ENCODE measurements at regions not wholly inside any gene's neighbourhood (a gene's known extent, or its start where the extent isn't known, plus 50 kb on each side); places are given as distances from the start of the nearest gene placed in this dataset.

DNA sequence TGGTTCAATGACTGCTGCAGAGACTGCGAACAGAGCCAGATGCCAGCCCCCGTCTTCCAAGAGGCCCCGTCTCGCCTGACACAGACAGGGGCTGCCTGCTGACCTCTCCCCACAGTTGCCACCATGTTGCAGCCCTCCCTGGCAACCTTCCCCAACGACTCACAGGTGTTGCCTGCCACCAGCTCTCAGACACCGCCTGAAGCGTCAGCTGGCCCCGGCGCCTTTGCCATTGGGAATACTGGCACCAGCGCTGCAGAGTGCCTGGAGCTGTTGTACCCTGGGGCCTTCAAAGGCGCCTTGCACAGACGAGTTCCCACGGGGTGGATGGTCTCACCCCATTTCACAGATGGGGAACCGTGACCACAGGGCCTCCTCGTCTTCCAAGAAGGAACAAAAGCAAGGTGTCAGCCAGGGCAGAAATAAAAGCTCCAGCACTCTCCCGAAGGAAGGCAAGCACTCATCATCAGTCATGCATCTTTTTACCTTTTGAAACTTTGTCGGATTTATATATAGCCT lies 167.0 kb downstream of the ADSS2 start:
- DNase-seq (ENCODE audit: extremely low spot score) = no peak
- no peak for TF ChIP-seq FOXK2 (IDR thresholded peaks at IDR 0.05)
- no peak for TF ChIP-seq FOXM1 (IDR thresholded peaks at IDR 0.05; ENCODE audit: borderline replicate concordance)
- no peak for TF ChIP-seq ZNF384 (IDR thresholded peaks at IDR 0.05)
- TF ChIP-seq L3MBTL2 (conservative IDR thresholded peaks at IDR 0.05) = no peak
- TF ChIP-seq TARDBP (IDR thresholded peaks at IDR 0.05) = no peak
- no peak for TF ChIP-seq NFRKB (IDR thresholded peaks at IDR 0.05)
- TF ChIP-seq SP1 (IDR thresholded peaks at IDR 0.05) = no peak
- no peak for TF ChIP-seq CTBP1 (IDR thresholded peaks at IDR 0.05; ENCODE audit: borderline replicate concordance)
- no peak for TF ChIP-seq ARNT (IDR thresholded peaks at IDR 0.05)
- no peak for TF ChIP-seq HDGF (IDR thresholded peaks at IDR 0.05; ENCODE audit: borderline replicate concordance)
- no peak for TF ChIP-seq FOXA1 (IDR thresholded peaks at IDR 0.05)
- TF ChIP-seq SUZ12 (IDR thresholded peaks at IDR 0.05) = no peak
- no peak for TF ChIP-seq LEF1 (IDR thresholded peaks at IDR 0.05; ENCODE audit: borderline replicate concordance)
- no peak for TF ChIP-seq BHLHE40 (IDR thresholded peaks at IDR 0.05; ENCODE audit: borderline replicate concordance)
- TF ChIP-seq ELF4 (IDR thresholded peaks at IDR 0.05) = no peak
- no peak for TF ChIP-seq PKNOX1 (IDR thresholded peaks at IDR 0.05)
- ChIA-PET POLR2A (no interaction called here), CTCF (no interaction called here)

DNA sequence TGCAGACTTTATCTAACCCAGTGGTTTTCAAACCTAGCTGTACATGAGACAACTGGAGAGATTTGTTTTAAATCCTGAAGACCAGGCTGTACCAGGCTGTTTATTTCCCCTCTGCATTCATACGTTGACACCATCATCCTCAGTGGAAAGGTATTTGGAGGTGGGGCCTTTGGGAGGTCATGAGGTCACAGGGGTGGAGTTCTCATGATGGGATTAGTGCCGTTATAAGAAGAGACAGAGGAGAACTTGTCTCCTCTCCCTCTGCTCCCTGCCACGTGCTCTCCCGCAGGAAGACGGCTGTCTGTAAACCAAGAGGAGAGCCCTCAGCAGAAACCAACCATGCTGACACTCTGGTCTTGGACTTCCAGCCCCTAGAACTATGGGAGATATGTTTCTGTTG lies 165.4 kb downstream of the ADSS2 start:
- DNase-seq (ENCODE audit: extremely low spot score) = no peak
- ChIA-PET CTCF (interaction anchor here (1.0 kb wide), 1 partner anchor 13 kb away, joined by 3 read pairs; no protein-coding TSS in a partner anchor), POLR2A (no interaction called here)
- TF ChIP-seq BHLHE40 (IDR thresholded peaks at IDR 0.05; ENCODE audit: borderline replicate concordance) (no peak), SUZ12 (IDR thresholded peaks at IDR 0.05) (no peak), ZNF384 (IDR thresholded peaks at IDR 0.05) (no peak), FOXA1 (IDR thresholded peaks at IDR 0.05) (no peak), CTBP1 (IDR thresholded peaks at IDR 0.05; ENCODE audit: borderline replicate concordance) (no peak), LEF1 (IDR thresholded peaks at IDR 0.05; ENCODE audit: borderline replicate concordance) (no peak), FOXM1 (IDR thresholded peaks at IDR 0.05; ENCODE audit: borderline replicate concordance) (no peak), FOXK2 (IDR thresholded peaks at IDR 0.05) (no peak), L3MBTL2 (conservative IDR thresholded peaks at IDR 0.05) (no peak), ARNT (IDR thresholded peaks at IDR 0.05) (no peak), SP1 (IDR thresholded peaks at IDR 0.05) (no peak), NFRKB (IDR thresholded peaks at IDR 0.05) (no peak), HDGF (IDR thresholded peaks at IDR 0.05; ENCODE audit: borderline replicate concordance) (no peak), ELF4 (IDR thresholded peaks at IDR 0.05) (no peak), TARDBP (IDR thresholded peaks at IDR 0.05) (no peak), PKNOX1 (IDR thresholded peaks at IDR 0.05) (no peak)

GRCh38 chr1:244287726-244288125 lies 164.0 kb downstream of the ADSS2 start:
- CTCF ChIA-PET = no interaction called here
- DNase-seq (ENCODE audit: extremely low spot score) = no peak
- no peak for TF ChIP-seq FOXK2 (IDR thresholded peaks at IDR 0.05)
- no peak for TF ChIP-seq BHLHE40 (IDR thresholded peaks at IDR 0.05; ENCODE audit: borderline replicate concordance)
- POLR2A ChIA-PET = no interaction called here

- ChIA-PET CTCF (interaction anchor here (1.3 kb wide), 1 partner anchor 11 kb away, joined by 6 read pairs; no protein-coding TSS in a partner anchor), POLR2A (no interaction called here)
- TF ChIP-seq FOXA1 (IDR thresholded peaks at IDR 0.05) = no peak
- no peak for TF ChIP-seq SP1 (IDR thresholded peaks at IDR 0.05)
- TF ChIP-seq TARDBP (IDR thresholded peaks at IDR 0.05) = no peak
- TF ChIP-seq ARNT (IDR thresholded peaks at IDR 0.05) = no peak
- TF ChIP-seq ZNF384 (IDR thresholded peaks at IDR 0.05) = no peak
- TF ChIP-seq PKNOX1 (IDR thresholded peaks at IDR 0.05) = no peak
- no peak for TF ChIP-seq SUZ12 (IDR thresholded peaks at IDR 0.05)
- TF ChIP-seq FOXK2 (IDR thresholded peaks at IDR 0.05) = no peak
- TF ChIP-seq ELF4 (IDR thresholded peaks at IDR 0.05) = no peak
- TF ChIP-seq BHLHE40 (IDR thresholded peaks at IDR 0.05; ENCODE audit: borderline replicate concordance) = no peak
- DNase-seq (ENCODE audit: extremely low spot score) = no peak
These were observed 163.0 kb downstream of the ADSS2 start for GRCh38 chr1:244288663-244289062.

GRCh38 chr1:244289991-244290785 lies 161.5 kb downstream of the ADSS2 start:
- DNase-seq (ENCODE audit: extremely low spot score) = no peak
- ChIA-PET POLR2A (no interaction called here), CTCF (interaction anchor here (0.6 to 1.3 kb wide), 2 partner anchors 9 to 10 kb away, joined by 3 to 6 read pairs; no protein-coding TSS in a partner anchor)
- no peak for TF ChIP-seq TARDBP (IDR thresholded peaks at IDR 0.05)
- no peak for TF ChIP-seq FOXM1 (IDR thresholded peaks at IDR 0.05; ENCODE audit: borderline replicate concordance)
- TF ChIP-seq ELF4 (IDR thresholded peaks at IDR 0.05) = no peak
